Heart left ventricle (tissue), 13 donors: ENCODE measurements at regions not wholly inside any gene's neighbourhood (a gene's known extent, or its start where the extent isn't known, plus 50 kb on each side); places are given as distances from the start of the nearest gene placed in this dataset.

Source experiments
- CTCF ChIP-seq, 12 donors: fragments of 200-600 bp; sonication (generic) in 4 of 12; IDR thresholded peaks; one replicate each; pipeline versions ENCODE4 v1.5.0 to v1.8.0; 2018 to 2022; ENCODE audit warnings: antibody characterized with exemption in 12 of 12, mild to moderate bottlenecking in 5 of 12
- POLR2A ChIP-seq, 2 donors: fragments of 450-650 bp; IDR thresholded peaks; one replicate each; pipeline ENCODE4 v1.6.1; 2017; ENCODE audit warnings: antibody characterized with exemption in 2 of 2, mild to moderate bottlenecking in 2 of 2, moderate library complexity in 2 of 2
- donor health status: ischemic (EF 13 %, LVEDD 7.1; RV severe dilation, severe dysfunction).
- donor health status: DM: no; HTN: yes; CAD: no.
- donor health status: DM: no; HTN: no; CAD: no.
- donor health status: ischemic (EF 25% LVEDD 6.9; RV normal size, moderate dysfunction).
- donor health status: ischemic (EF 25% LVEDD 5.7; RV mildly dilated, moderate dysfunction).
- donor health status: ischemic (EF 35%, LVEDD 5.7; RV mildly dilated, moderate dysfunction).
- donor health status: nonischemic (EF 11% LVEDD 7.7; RV severe dilation, severe dysfunction).
- donor health status: DM: yes; HTN: yes; CAD: no.
- donor health status: PGD.
- donor health status: ischemic (EF 29% LVEDD 5.4; RV normal size, mild dysfunction).
- donor health status: nonischemic (EF 23%, LVEDD 6.1; RV moderate dilation, normal function).

- TF ChIP-seq POLR2A (IDR thresholded peaks at IDR 0.05), result no peak
- no peak for TF ChIP-seq CTCF (IDR thresholded peaks at IDR 0.05)
These were observed 64.4 kb upstream of the HECTD2 start for GRCh38 chr10:91345716-91346115.
